Hypothalamus (tissue), 51 donors: ENCODE measurements at regions not wholly inside any gene's neighbourhood (a gene's known extent, or its start where the extent isn't known, plus 50 kb on each side); places are given as distances from the start of the nearest gene placed in this dataset.
A peak's percentile ranks its signal among the peaks of the same experiment; 100 is the strongest.

Experiments used
- DNase-seq, 51 donors: peaks; one replicate each; lab custom pipeline; 2025; lab: John Stamatoyannopoulos, UW

GRCh38 chr4:175946472-175947116 lies 119.0 kb upstream of the WDR17 start:
- peak in 2 of 51 donors; percentile 3 to 23 for DNase-seq

GRCh38 chr4:175947117-175947722 lies 118.4 kb upstream of the WDR17 start:
- peak in 2 of 51 donors; percentile 0 to 5 for DNase-seq

- no peak for DNase-seq
Observed at GRCh38 chr4:175951794-175952193, 113.8 kb upstream of the WDR17 start.

GRCh38 chr4:175953116-175953515 lies 112.5 kb upstream of the WDR17 start:
- no peak for DNase-seq

GRCh38 chr4:175953960-175954521 lies 111.6 kb upstream of the WDR17 start:
- no peak for DNase-seq

- DNase-seq = no peak
Observed at GRCh38 chr4:175954685-175955084, 111.0 kb upstream of the WDR17 start.

GRCh38 chr4:175961604-175962003 lies 104.0 kb upstream of the WDR17 start:
- no peak for DNase-seq

GRCh38 chr4:175970072-175970471 lies 95.6 kb upstream of the WDR17 start:
- no peak for DNase-seq

GRCh38 chr4:175970724-175971123 lies 94.9 kb upstream of the WDR17 start:
- DNase-seq = peak in 5 of 51 donors; percentile 8 to 27 (median 13)

- DNase-seq = peak in 3 of 51 donors; percentile 10 to 37 (median 15)
Observed at GRCh38 chr4:175971388-175972179, 94.1 kb upstream of the WDR17 start.

- DNase-seq = no peak
Observed at GRCh38 chr4:175973027-175973923, 92.4 kb upstream of the WDR17 start.

GRCh38 chr4:175983636-175984035 lies 82.0 kb upstream of the WDR17 start:
- DNase-seq = no peak

GRCh38 chr4:175986668-175987067 lies 79.0 kb upstream of the WDR17 start:
- no peak for DNase-seq

- peak in 2 of 51 donors; percentile 15 to 39 for DNase-seq
Observed at GRCh38 chr4:175988511-175988910, 77.1 kb upstream of the WDR17 start.

- no peak for DNase-seq
Observed at GRCh38 chr4:175996206-175996605, 69.4 kb upstream of the WDR17 start.

- DNase-seq = no peak
Observed at GRCh38 chr4:175997291-175997690, 68.3 kb upstream of the WDR17 start.

- DNase-seq = no peak
Observed at GRCh38 chr4:175998782-175999181, 66.9 kb upstream of the WDR17 start.

- no peak for DNase-seq
Observed at GRCh38 chr4:175999944-176000343, 65.7 kb upstream of the WDR17 start.

- DNase-seq = peak; percentile 8 to 85 (median 60)
Observed at GRCh38 chr4:176001151-176002006, 64.3 kb upstream of the WDR17 start.
